ENCODE measurements at regions not wholly inside any gene's neighbourhood (a gene's known extent, or its start where the extent isn't known, plus 50 kb on each side); places are given as distances from the start of the nearest gene placed in this dataset.

DNA sequence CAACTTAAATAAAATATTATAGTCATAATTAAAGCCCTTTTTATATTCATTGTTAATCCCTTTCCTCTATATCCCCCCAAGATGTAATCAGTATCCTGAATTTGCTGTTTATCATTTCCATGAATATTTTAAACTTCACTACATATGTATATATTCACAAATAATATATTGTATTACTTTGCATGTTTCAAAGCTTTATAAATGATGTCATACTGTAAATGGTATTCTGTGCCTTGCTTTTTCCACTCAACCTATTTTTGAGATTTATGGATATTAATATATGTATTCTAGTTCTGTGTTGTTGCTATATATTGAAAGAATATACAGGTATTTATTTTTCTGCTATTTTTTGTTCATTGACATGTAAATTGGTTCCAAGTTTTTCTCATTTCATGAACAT lies 173.1 kb downstream of the CCDC71L start:
- TF ChIP-seq, protein P1, sequence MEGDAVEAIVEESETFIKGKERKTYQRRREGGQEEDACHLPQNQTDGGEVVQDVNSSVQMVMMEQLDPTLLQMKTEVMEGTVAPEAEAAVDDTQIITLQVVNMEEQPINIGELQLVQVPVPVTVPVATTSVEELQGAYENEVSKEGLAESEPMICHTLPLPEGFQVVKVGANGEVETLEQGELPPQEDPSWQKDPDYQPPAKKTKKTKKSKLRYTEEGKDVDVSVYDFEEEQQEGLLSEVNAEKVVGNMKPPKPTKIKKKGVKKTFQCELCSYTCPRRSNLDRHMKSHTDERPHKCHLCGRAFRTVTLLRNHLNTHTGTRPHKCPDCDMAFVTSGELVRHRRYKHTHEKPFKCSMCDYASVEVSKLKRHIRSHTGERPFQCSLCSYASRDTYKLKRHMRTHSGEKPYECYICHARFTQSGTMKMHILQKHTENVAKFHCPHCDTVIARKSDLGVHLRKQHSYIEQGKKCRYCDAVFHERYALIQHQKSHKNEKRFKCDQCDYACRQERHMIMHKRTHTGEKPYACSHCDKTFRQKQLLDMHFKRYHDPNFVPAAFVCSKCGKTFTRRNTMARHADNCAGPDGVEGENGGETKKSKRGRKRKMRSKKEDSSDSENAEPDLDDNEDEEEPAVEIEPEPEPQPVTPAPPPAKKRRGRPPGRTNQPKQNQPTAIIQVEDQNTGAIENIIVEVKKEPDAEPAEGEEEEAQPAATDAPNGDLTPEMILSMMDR (IDR thresholded peaks at IDR 0.05): no peak
- no peak for TF ChIP-seq POLR2A (IDR thresholded peaks at IDR 0.05)
- no peak for TF ChIP-seq EP300 (IDR thresholded peaks at IDR 0.05)
- no peak for TF ChIP-seq POLR2AphosphoS5 (IDR thresholded peaks at IDR 0.05)

Measured in sigmoid colon (tissue), 4 donors.